HepG2 (cell line): ENCODE measurements at regions not wholly inside any gene's neighbourhood (a gene's known extent, or its start where the extent isn't known, plus 50 kb on each side); places are given as distances from the start of the nearest gene placed in this dataset.
A peak's percentile ranks its signal among the peaks of the same experiment; 100 is the strongest.

Source experiments
- HNF4A ChIP-seq: sonication (generic); formaldehyde crosslinking; IDR thresholded peaks from 2 replicates; pipeline ENCODE4 v1.4.0; 2020; ENCODE audit warnings: missing genetic modification reagents
- KLF6 ChIP-seq: IDR thresholded peaks from 2 replicates; pipeline ENCODE4 v1.8.0; 2016; ENCODE audit warnings: missing biosample characterization, missing genetic modification reagents
- SKI ChIP-seq: fragments of 450-650 bp; IDR thresholded peaks from one replicate; pipeline ENCODE4 v1.6.1; 2018; ENCODE audit warnings: mild to moderate bottlenecking; ENCODE audit not compliant: partially characterized antibody
- ZFYVE20 ChIP-seq: sonication (generic); formaldehyde crosslinking; IDR thresholded peaks from 2 replicates; pipeline ENCODE4 v1.8.0; 2023; ENCODE audit warnings: low read depth, mild to moderate bottlenecking, moderate library complexity, missing genetic modification reagents, borderline replicate concordance
- ZNF34 ChIP-seq: sonication (generic); formaldehyde crosslinking; IDR thresholded peaks from 2 replicates; pipeline ENCODE4 v1.4.0; 2020; ENCODE audit warnings: mild to moderate bottlenecking, missing genetic modification reagents, borderline replicate concordance
- ZNF607 ChIP-seq: sonication (generic); formaldehyde crosslinking; IDR thresholded peaks from 2 replicates; pipeline ENCODE4 v1.5.1; 2020; ENCODE audit warnings: missing genetic modification reagents, mild to moderate bottlenecking, borderline replicate concordance
- ZNF629 ChIP-seq: sonication (generic); formaldehyde crosslinking; conservative IDR thresholded peaks from 2 replicates; pipeline ENCODE4 v1.5.0; 2020; ENCODE audit warnings: missing genetic modification reagents
- ZNF878 ChIP-seq: sonication (generic); formaldehyde crosslinking; IDR thresholded peaks from 2 replicates; pipeline ENCODE4 v1.8.1; 2023; ENCODE audit warnings: mild to moderate bottlenecking, missing genetic modification reagents, moderate library complexity
- ZSCAN31 ChIP-seq: sonication (generic); formaldehyde crosslinking; IDR thresholded peaks from 2 replicates; pipeline ENCODE4 v1.5.0; 2020; ENCODE audit warnings: low read depth, mild to moderate bottlenecking, missing genetic modification reagents
- ZSCAN9 ChIP-seq: IDR thresholded peaks from 2 replicates; pipeline ENCODE4 v1.6.1; 2016; ENCODE audit warnings: borderline replicate concordance
- TF ChIP-seq, protein P1 (sequence below): sonication (generic); formaldehyde crosslinking; IDR thresholded peaks from 2 replicates; pipeline ENCODE4 v1.4.0; 2020; ENCODE audit warnings: missing genetic modification reagents
- TF ChIP-seq, protein P2 (sequence below): sonication (generic); formaldehyde crosslinking; IDR thresholded peaks from 2 replicates; pipeline ENCODE4 v1.8.0; 2022; ENCODE audit warnings: missing genetic modification reagents, low read depth, mild to moderate bottlenecking, borderline replicate concordance
- TF ChIP-seq, protein P3 (sequence below): sonication (generic); formaldehyde crosslinking; IDR thresholded peaks from 2 replicates; pipeline ENCODE4 v1.4.0; 2020; ENCODE audit warnings: missing genetic modification reagents
- TF ChIP-seq, protein P4 (sequence below): sonication (generic); formaldehyde crosslinking; IDR thresholded peaks from 2 replicates; pipeline ENCODE4 v1.5.0; 2020; ENCODE audit warnings: mild to moderate bottlenecking, missing genetic modification reagents
- TF ChIP-seq, protein P5 (sequence below): sonication (generic); formaldehyde crosslinking; IDR thresholded peaks from 2 replicates; pipeline ENCODE4 v1.9.0; 2021; ENCODE audit warnings: mild to moderate bottlenecking, missing genetic modification reagents

DNA sequence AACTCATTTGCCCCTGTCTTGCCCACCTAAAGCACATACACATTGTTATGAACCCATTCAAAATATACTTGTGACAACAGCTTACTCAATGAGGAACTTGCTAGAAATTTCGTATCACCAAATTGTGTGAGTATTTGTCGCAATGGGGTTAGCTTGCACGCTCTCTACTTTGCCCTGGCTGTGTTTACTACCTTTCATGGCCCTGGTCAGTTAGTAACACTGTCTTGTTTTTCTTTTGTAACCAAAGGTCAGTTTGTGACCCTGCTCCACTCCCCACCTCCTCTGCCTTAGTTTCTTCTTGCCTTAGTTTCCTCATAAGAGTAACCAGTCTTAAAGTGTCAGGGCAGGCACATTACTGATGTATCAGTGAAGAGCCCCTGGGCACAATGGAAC lies 205.8 kb upstream of the EEA1 start (continued):
- TF ChIP-seq, protein P1, sequence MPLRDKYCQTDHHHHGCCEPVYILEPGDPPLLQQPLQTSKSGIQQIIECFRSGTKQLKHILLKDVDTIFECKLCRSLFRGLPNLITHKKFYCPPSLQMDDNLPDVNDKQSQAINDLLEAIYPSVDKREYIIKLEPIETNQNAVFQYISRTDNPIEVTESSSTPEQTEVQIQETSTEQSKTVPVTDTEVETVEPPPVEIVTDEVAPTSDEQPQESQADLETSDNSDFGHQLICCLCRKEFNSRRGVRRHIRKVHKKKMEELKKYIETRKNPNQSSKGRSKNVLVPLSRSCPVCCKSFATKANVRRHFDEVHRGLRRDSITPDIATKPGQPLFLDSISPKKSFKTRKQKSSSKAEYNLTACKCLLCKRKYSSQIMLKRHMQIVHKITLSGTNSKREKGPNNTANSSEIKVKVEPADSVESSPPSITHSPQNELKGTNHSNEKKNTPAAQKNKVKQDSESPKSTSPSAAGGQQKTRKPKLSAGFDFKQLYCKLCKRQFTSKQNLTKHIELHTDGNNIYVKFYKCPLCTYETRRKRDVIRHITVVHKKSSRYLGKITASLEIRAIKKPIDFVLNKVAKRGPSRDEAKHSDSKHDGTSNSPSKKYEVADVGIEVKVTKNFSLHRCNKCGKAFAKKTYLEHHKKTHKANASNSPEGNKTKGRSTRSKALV (CRISPR knock-in tag), result peak; percentile 74; the same call in 1 of the 2 replicates
- TF ChIP-seq ZFYVE20 (no peak), ZNF629 (CRISPR knock-in tag) (peak; percentile 54), SKI (peak; percentile 42), ZNF878 (CRISPR knock-in tag) (peak; percentile 65; the same call in 1 of the 2 replicates), ZNF607 (CRISPR knock-in tag) (no peak), KLF6 (CRISPR knock-in tag) (peak; percentile 44; the same call in 1 of the 2 replicates), ZNF34 (0 out of 2 replicates have a peak, but pooled peaks have one; percentile 80), ZSCAN9 (CRISPR knock-in tag) (peak; percentile 78), HNF4A (CRISPR knock-in tag) (peak; percentile 71), ZSCAN31 (CRISPR knock-in tag) (0 out of 2 replicates have a peak, but pooled peaks have one; percentile 40)
- TF ChIP-seq, protein P2, sequence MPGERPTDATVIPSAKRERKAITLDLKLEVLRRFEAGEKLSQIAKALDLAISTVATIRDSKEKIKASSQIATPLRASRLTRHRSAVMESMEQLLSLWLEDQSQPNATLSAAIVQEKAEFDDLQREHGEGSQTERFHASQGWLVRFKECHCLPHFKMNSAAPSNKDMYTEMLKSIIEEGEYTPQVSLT (CRISPR knock-in tag), result 0 out of 2 replicates have a peak, but pooled peaks have one; percentile 76
- TF ChIP-seq, protein P3, sequence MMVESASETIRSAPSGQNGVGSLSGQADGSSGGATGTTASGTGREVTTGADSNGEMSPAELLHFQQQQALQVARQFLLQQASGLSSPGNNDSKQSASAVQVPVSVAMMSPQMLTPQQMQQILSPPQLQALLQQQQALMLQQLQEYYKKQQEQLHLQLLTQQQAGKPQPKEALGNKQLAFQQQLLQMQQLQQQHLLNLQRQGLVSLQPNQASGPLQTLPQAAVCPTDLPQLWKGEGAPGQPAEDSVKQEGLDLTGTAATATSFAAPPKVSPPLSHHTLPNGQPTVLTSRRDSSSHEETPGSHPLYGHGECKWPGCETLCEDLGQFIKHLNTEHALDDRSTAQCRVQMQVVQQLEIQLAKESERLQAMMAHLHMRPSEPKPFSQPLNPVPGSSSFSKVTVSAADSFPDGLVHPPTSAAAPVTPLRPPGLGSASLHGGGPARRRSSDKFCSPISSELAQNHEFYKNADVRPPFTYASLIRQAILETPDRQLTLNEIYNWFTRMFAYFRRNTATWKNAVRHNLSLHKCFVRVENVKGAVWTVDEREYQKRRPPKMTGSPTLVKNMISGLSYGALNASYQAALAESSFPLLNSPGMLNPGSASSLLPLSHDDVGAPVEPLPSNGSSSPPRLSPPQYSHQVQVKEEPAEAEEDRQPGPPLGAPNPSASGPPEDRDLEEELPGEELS (CRISPR knock-in tag), result peak; percentile 91
- TF ChIP-seq, protein P4, sequence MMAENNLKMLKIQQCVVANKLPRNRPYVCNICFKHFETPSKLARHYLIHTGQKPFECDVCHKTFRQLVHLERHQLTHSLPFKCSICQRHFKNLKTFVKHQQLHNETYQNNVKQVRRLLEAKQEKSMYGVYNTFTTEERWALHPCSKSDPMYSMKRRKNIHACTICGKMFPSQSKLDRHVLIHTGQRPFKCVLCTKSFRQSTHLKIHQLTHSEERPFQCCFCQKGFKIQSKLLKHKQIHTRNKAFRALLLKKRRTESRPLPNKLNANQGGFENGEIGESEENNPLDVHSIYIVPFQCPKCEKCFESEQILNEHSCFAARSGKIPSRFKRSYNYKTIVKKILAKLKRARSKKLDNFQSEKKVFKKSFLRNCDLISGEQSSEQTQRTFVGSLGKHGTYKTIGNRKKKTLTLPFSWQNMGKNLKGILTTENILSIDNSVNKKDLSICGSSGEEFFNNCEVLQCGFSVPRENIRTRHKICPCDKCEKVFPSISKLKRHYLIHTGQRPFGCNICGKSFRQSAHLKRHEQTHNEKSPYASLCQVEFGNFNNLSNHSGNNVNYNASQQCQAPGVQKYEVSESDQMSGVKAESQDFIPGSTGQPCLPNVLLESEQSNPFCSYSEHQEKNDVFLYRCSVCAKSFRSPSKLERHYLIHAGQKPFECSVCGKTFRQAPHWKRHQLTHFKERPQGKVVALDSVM (CRISPR knock-in tag), result 0 out of 2 replicates have a peak, but pooled peaks have one; percentile 29
- TF ChIP-seq, protein P5, sequence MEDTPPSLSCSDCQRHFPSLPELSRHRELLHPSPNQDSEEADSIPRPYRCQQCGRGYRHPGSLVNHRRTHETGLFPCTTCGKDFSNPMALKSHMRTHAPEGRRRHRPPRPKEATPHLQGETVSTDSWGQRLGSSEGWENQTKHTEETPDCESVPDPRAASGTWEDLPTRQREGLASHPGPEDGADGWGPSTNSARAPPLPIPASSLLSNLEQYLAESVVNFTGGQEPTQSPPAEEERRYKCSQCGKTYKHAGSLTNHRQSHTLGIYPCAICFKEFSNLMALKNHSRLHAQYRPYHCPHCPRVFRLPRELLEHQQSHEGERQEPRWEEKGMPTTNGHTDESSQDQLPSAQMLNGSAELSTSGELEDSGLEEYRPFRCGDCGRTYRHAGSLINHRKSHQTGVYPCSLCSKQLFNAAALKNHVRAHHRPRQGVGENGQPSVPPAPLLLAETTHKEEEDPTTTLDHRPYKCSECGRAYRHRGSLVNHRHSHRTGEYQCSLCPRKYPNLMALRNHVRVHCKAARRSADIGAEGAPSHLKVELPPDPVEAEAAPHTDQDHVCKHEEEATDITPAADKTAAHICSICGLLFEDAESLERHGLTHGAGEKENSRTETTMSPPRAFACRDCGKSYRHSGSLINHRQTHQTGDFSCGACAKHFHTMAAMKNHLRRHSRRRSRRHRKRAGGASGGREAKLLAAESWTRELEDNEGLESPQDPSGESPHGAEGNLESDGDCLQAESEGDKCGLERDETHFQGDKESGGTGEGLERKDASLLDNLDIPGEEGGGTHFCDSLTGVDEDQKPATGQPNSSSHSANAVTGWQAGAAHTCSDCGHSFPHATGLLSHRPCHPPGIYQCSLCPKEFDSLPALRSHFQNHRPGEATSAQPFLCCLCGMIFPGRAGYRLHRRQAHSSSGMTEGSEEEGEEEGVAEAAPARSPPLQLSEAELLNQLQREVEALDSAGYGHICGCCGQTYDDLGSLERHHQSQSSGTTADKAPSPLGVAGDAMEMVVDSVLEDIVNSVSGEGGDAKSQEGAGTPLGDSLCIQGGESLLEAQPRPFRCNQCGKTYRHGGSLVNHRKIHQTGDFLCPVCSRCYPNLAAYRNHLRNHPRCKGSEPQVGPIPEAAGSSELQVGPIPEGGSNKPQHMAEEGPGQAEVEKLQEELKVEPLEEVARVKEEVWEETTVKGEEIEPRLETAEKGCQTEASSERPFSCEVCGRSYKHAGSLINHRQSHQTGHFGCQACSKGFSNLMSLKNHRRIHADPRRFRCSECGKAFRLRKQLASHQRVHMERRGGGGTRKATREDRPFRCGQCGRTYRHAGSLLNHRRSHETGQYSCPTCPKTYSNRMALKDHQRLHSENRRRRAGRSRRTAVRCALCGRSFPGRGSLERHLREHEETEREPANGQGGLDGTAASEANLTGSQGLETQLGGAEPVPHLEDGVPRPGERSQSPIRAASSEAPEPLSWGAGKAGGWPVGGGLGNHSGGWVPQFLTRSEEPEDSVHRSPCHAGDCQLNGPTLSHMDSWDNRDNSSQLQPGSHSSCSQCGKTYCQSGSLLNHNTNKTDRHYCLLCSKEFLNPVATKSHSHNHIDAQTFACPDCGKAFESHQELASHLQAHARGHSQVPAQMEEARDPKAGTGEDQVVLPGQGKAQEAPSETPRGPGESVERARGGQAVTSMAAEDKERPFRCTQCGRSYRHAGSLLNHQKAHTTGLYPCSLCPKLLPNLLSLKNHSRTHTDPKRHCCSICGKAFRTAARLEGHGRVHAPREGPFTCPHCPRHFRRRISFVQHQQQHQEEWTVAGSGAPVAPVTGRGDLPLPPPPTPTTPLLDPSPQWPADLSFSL (CRISPR knock-in tag), result peak; percentile 20; the same call in 1 of the 2 replicates
